ENCODE measurements at regions not wholly inside any gene's neighbourhood (a gene's known extent, or its start where the extent isn't known, plus 50 kb on each side); places are given as distances from the start of the nearest gene placed in this dataset.
"Not testable (repeated sequence)": the region's sequence is repeated elsewhere in the genome, so short reads cannot be mapped to it uniquely, and the experiment has no call there.

- H3K27ac ChIP-seq (ENCODE audit: extremely low read depth, low read depth, low read length); H3K27me3 ChIP-seq (ENCODE audit: control insufficient read depth in 2 of 2, insufficient read depth in 2 of 2, low read length in 2 of 2); DNase-seq (ENCODE audit: extremely low read depth in 1 of 4, low spot score in 3 of 4); in situ Hi-C loops (cut with MboI); H3K4me3 ChIP-seq; CTCF ChIA-PET (ENCODE audit: low intra/inter-chr PET ratio); H3K9me3 ChIP-seq (replicated peaks; ENCODE audit: control insufficient read depth, insufficient read depth, low read depth, low read length); H3K4me1 ChIP-seq (replicated peaks in 1 of 2; ENCODE audit: control insufficient read depth in 2 of 2, insufficient read depth in 2 of 2, low read length in 2 of 2); H2AFZ ChIP-seq (ENCODE audit: low read depth, low read length); FAIRE-seq; H3K79me2 ChIP-seq (ENCODE audit: control insufficient read depth, insufficient read depth, low read length); H3K4me2 ChIP-seq (ENCODE audit: insufficient read depth, low read length); ATAC-seq; H4K20me1 ChIP-seq (replicated peaks; ENCODE audit: control insufficient read depth, insufficient read depth, low read length); H3K9ac ChIP-seq (ENCODE audit: insufficient read depth in 1 of 2, low read depth in 2 of 2, low read length in 2 of 2); intact Hi-C loops (cut with micrococcal nuclease); H3K9me1 ChIP-seq (ENCODE audit: control insufficient read depth, insufficient read depth, low read length); BruUV-seq (replicated peaks); POLR2A ChIA-PET; H3K36me3 ChIP-seq (ENCODE audit: control insufficient read depth, insufficient read depth, low read length): not testable (repeated sequence)
- 0% methylated on average over 2 of the region's 3 CpGs for WGBS (ENCODE audit: insufficient coverage, low coverage, missing lambda C conversion rate)
- peak; percentile 67 for TF ChIP-seq ZNF146 (CRISPR knock-in tag; IDR thresholded peaks at IDR 0.05; ENCODE audit: unreplicated experiment)
These were observed 187.0 kb downstream of the CSNK1G3 start for GRCh38 chr5:123698937-123699336.

GRCh38 chr5:123696921-123697341 lies 185.0 kb downstream of the CSNK1G3 start:
- Histone ChIP-seq H2AFZ (ENCODE audit: low read depth, low read length) (no peak overlapping the region), H3K27me3 (ENCODE audit: control insufficient read depth in 2 of 2, insufficient read depth in 2 of 2, low read length in 2 of 2) (no peaks in the 10 kb centered on the region), H3K4me1 (replicated peaks in 1 of 2; ENCODE audit: control insufficient read depth in 2 of 2, insufficient read depth in 2 of 2, low read length in 2 of 2) (no peaks in the 10 kb centered on the region), H3K9me3 (replicated peaks; ENCODE audit: control insufficient read depth, insufficient read depth, low read depth, low read length) (no peaks in the 10 kb centered on the region), H3K27ac (ENCODE audit: extremely low read depth, low read depth, low read length) (no peak overlapping the region), H3K9ac (ENCODE audit: insufficient read depth in 1 of 2, low read depth in 2 of 2, low read length in 2 of 2) (no peak overlapping the region), H3K79me2 (ENCODE audit: control insufficient read depth, insufficient read depth, low read length) (no peaks in the 10 kb centered on the region), H3K4me3 (no peak overlapping the region), H4K20me1 (replicated peaks; ENCODE audit: control insufficient read depth, insufficient read depth, low read length) (no peaks in the 10 kb centered on the region), H3K36me3 (ENCODE audit: control insufficient read depth, insufficient read depth, low read length) (no peaks in the 10 kb centered on the region), H3K4me2 (ENCODE audit: insufficient read depth, low read length) (no peak overlapping the region), H3K9me1 (ENCODE audit: control insufficient read depth, insufficient read depth, low read length) (no peaks in the 10 kb centered on the region)
- no TSS peak for BruUV-seq (replicated peaks)
- FAIRE-seq (no peak), ATAC-seq (no peak), DNase-seq (ENCODE audit: extremely low read depth in 1 of 4, low spot score in 3 of 4) (no peak)
- 4% methylated on average over 4 of the region's 4 CpGs for WGBS (ENCODE audit: insufficient coverage, low coverage, missing lambda C conversion rate)
- in situ Hi-C loops (cut with MboI) (no loop called here), intact Hi-C loops (cut with micrococcal nuclease) (no loop called here)
- CTCF ChIA-PET (ENCODE audit: low intra/inter-chr PET ratio) = no interaction called here
- POLR2A ChIA-PET = no interaction called here
- TF ChIP-seq HMG20A (CRISPR knock-in tag; conservative IDR thresholded peaks at IDR 0.05) = no peak
- TF ChIP-seq EHMT2 (IDR thresholded peaks at IDR 0.05) = no peak
- TF ChIP-seq ETS2 (tag; IDR thresholded peaks at IDR 0.05; ENCODE audit: borderline replicate concordance, poor library complexity, severe bottlenecking) = no peak
- TF ChIP-seq BHLHE40 (IDR thresholded peaks at IDR 0.05; ENCODE audit: low read length) = no peak
- no peak for TF ChIP-seq ZNF583 (CRISPR knock-in tag; IDR thresholded peaks at IDR 0.05)
- TF ChIP-seq RREB1 (CRISPR knock-in tag; IDR thresholded peaks at IDR 0.05) = no peak
- no peak for TF ChIP-seq SPI1 (IDR thresholded peaks at IDR 0.05; ENCODE audit: borderline replicate concordance, low read depth, low read length)
- TF ChIP-seq ZBTB5 (IDR thresholded peaks at IDR 0.05) = no peak
- TF ChIP-seq HDAC6 (IDR thresholded peaks at IDR 0.05; ENCODE audit: low read depth, low read length) = no peak

Data from K562 (cell line).